Raji (cell line): ENCODE measurements at regions not wholly inside any gene's neighbourhood (a gene's known extent, or its start where the extent isn't known, plus 50 kb on each side); places are given as distances from the start of the nearest gene placed in this dataset.

Source experiments
- POLR2A ChIP-seq: IDR thresholded peaks from 2 replicates; pipeline ENCODE4 v1.6.1; 2011; ENCODE audit warnings: low read depth, low read length, control low read depth; ENCODE audit not compliant: insufficient read depth

DNA sequence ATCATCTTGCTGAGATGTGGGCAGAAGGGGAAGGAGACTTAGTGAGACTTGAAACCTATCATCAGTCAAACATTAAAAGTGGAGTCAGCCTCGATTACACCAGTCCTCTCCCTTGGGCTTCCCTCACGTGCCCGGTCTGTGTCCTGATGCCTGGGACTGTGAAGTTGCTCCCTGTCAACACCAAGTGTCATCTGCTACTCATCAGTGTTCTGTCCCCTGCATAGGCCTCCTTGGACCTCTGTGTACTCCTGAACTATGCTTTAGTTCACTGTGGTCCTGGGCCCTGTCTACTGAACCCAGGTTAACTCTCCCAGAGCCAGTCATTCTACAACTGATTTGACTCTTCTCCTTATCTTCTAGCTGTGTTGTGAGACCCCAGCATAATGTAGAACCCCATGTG, 506.3 kb downstream of the TYW1 start:
- TF ChIP-seq POLR2A, result no peak

DNA sequence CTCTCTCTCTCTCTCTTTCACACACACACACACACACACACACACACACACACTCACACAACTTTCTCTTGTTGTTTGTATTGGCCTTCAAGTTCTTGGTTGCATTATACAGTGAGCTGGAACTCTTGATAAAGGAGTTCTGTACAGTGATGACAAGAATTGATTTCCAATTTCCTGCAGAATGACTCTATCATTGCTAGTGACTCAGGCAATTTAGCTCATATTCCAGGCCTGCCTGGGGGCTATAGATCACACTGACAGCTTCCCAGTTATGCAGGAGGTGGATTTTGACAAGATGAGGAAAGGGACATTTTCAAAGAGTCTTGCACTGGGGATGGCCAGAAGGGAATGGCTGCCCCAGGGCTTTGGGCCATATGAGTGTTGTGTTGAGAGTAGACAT, 508.8 kb downstream of the TYW1 start:
- TF ChIP-seq POLR2A, result no peak

DNA sequence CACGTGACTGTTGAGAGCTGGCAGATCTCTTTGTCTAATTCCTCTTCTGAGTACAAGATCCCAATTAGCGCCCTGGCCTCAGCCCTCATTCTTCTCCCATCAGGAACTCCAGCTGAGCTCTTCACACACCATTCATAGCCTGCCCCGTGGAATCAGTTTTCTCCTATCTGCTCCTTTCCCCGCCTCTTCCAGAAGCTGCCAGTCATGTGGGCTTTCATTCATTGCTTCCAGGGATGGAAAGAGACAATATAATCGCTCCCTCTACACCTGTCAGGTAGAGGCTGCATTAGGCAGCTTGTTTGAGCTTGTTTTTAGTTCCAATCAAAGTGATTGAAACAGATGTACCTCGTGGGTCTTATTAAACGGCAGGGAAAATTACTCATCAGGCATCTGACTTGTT, 515.8 kb downstream of the TYW1 start:
- TF ChIP-seq POLR2A, result no peak

DNA sequence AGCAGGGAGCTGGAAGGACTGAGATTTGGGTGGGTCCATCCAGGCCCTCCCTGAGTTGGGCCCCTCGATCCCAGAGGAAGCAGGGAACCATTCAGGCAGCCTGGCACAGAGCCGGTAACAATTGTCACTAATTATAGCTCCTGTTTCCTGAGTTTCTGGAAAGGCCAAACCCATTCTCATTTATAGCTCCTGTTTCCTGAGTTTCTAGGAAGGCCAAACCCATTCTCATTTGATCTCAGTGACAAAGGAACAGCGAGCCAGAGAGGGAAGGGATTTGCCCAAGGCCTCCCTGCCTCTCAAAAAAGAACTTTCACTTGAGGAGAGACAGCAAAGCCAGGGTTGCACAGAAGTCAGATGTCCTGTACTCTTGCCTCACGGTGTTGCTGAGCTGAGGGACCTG, 521.9 kb downstream of the TYW1 start:
- TF ChIP-seq POLR2A, result no peak

DNA sequence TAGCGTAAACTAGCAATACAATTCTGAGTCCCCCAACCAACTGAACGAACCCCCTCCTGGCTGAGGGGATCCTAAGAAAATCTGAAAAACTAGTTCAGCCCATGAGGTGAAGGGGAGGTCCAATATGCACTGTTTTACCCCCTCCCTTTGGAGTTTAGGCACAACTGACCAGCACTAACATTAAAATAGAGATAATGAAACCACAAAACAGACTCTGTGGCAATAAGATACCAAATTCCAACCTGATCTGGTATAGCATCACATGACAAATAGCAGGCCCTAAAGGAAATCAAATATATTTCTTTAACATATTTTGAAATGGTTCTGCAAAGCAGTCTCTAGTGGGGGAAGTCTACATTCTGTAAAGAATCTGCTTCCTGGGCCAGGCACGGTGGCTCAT, 522.5 kb downstream of the TYW1 start:
- no peak for TF ChIP-seq POLR2A

DNA sequence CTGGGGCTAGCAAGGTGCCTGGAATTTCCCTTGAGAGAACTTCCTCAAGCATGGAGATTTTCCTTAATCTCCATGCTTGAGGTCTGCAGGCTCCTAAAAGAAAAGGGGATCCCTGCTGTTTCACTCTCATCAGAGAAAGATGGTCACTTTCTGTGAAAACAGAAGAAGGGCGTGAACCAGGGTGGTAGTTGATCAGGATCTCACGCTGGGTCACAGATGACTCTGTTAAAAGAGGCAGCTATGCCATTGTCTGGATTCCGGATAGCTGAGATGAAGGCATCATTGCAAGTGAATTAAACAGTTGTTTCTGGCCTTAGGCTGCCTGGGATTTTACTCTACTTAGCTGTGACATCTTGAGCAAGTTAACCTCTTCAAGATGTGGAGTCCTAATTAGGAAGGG, 525.9 kb downstream of the TYW1 start:
- TF ChIP-seq POLR2A, result no peak

DNA sequence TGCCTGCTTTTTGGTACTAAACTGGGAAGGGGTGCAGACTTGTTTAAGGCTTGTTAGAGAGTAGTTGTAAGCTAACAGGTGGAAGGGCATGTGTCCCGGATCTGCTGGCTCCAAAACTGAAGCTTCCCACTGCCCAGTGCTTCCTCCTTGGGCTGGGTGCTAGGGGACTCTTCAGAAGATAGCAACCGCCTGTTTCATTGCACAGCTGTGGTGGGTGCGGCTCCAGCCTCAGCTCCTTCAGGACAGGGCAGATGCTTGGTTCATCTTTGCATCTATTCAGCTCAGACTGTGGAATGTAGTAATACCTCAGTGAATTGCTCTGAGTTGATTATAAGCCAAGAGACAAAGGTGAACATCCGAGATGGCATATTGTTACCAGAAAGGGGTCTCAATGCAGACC, 527.1 kb downstream of the TYW1 start:
- TF ChIP-seq POLR2A, result no peak

DNA sequence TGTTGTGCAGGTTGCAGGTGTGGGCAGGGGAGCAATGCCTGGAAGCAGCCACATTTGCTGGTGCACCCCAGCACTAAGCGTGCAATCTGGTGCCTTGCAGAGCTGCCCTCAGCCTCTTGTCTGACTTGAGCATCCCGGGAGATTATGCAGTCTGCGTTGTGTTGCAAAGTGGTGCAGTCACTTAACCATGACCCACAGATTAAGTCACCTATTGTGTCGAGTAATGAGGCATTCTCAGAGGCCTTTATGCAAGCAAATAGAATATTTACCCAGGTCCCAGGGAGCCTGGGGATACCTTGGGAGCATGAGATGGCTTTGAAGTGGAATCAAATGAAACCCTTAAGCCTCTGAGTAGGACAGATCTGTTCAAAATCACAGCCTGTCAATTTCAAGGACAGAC, 529.0 kb downstream of the TYW1 start:
- TF ChIP-seq POLR2A, result no peak

DNA sequence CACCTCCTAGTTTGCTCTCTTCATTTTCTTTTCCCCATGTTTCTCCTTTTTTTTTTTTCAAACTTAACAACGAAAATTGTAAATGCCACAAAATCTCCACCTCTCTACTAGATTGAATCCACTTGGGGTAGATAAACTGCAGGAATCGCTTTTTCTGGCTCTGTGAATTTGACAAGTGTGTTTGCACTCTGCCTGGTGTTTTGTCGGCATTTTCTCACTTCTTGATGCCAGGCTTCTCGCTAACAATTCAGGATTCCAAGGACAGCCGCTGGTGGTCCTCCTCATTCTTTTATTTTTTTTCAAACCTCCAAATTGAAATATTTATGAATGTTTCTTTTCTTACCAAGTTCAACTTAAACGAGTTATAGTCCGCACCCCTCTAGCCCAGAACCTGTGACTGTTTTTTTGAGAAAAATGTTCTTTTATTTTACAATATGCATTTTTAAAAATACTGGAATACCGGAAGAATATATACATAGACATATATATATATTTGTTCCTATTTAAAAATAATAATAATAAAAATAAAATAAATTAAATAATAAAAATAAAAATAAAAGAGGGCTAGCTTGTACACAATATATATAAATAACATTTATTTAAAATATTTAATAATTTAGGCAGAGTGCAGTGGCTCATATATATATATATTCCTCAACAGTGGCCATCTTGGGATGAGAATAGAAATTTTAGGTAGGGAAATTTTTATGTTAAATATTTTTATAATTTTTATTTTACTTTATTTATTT, 538.8 kb downstream of the TYW1 start:
- no peak for TF ChIP-seq POLR2A

DNA sequence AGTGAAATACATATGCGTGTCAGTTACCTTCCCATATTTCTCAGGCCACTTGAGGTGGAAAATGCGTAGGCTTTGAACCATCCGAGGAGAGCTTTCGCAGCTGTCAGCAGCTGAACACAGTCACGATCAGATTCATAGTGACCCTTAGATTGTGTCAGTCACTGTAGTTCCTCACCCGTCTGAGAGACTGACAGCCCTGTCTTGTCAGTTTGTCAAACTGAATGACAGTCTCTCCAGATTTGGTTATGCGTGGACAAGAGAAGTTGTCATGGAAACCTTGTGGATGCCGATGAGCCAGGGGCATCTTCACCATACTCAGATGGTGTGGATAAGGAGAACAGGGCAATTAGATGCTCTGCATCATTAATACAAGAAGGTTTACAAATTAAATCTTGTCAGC, 546.3 kb downstream of the TYW1 start:
- TF ChIP-seq POLR2A, result no peak

DNA sequence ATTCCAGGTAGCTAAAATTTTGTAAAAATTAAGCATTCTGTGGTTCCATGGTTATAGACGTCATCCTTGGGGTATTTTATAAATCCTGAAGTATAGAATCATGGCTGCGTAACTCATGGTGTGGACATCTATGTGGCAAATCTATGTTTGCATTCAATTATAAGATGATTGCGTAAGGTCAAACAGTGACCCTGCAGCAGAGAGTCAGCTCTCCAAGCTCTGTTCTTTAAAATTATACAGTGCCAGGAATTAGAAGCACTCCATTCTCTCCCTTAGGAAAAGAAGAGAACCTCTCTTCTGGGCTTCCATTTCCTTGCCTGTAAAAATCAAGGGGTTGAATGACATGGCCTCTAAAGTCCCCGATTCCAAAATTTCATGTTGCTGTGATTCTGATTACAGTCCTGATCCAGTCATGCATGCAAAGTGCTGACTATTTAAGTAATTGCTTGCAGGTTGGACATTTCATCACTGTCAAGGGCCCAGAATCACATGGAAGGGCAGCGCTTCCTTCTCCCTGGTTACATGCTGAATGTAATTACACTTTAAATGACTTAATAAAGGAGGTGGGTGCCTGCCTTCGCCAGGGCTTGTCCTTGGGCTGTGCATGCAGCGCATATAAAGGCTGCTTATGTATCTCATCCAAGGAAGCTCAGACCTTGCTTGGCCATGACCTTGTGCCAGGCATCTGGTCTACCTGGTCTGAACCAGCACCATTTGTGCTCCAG, 550.7 kb downstream of the TYW1 start:
- TF ChIP-seq POLR2A, result no peak

DNA sequence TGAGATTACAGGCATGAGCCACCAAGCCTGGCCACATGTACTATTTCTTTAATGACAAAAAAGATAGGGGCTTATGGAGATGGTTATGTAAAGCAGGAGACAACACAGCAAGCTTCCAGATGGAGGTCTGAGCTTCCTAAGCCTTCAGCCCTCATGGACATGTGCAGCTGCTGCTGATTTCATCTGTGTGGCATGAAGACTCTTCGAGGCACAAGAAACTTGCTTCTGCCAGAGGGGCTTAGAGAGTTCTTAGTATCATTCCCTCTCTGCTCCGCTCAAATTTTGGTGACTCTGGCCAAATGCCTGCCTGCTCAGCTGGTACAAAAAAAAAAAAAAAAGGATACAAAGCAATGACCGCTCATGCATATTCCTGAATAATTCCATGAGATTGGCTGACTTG, 552.5 kb downstream of the TYW1 start:
- TF ChIP-seq POLR2A, result no peak

DNA sequence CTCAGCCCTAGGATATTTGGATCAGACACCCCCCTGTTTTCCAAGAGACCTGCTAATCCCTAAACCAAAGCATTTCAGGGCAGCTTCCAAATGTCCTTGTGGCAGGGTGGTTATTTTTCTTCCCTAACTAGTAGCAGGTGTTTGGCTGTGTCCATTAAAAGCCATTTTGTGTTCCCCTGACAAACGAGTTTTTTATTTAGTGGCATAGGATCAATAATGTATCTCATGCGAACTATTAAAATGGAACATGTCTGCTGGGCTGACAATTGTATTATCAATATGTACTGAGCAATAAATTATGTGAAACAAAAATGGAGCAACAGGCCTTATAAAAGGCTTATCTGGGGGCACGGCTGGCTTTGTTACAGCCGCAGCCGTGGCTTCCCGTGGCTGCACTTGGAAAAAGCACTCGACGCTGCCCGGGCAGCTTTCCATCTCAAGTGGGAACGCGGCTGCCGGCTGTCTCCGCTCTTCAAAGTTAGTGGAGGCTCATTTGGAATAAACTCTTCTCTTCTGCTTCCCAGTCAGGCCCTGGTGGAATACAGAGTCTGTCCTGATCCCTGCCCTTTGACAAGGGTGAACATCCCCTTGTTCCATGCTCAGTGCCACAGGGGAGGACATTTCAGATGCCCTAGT, 554.3 kb downstream of the TYW1 start:
- TF ChIP-seq POLR2A, result no peak

DNA sequence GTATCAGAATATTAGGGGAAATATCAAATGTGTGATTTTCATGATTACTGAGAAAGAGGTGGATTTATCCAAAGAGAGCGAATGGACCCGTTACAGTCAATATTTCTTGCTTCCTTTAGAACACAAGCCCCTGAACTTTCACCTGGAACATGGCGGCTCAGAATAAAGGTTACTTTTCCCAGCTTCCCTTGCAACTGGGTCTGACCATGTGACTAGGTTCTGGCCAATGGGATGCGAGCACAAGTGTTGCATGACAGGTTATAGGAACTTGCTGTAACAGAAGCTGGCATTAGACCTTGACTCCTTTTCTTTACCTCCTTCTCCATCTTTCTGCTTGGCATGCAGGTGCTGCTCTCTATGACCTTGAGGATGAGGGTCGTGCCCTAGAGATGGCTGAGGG, 556.1 kb downstream of the TYW1 start:
- TF ChIP-seq POLR2A, result no peak

DNA sequence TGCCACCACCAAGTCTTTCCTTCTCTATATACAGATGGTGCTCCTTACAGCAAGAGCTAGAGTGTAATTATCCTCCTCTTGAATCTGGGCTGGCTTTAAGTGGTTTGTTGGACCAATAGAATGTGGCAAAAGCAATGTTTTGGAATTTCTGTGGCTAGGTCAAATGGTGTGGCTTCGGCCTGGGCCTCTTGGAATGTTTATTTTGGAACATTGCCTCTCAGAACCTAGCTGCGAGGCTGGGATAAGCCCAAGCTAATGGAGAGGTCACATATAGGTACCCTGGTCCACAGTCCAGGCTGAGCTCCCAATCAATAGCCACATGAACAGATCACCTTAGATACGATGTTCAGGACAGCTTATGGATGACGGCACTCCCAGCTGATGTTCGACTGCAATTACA, 556.7 kb downstream of the TYW1 start:
- no peak for TF ChIP-seq POLR2A

DNA sequence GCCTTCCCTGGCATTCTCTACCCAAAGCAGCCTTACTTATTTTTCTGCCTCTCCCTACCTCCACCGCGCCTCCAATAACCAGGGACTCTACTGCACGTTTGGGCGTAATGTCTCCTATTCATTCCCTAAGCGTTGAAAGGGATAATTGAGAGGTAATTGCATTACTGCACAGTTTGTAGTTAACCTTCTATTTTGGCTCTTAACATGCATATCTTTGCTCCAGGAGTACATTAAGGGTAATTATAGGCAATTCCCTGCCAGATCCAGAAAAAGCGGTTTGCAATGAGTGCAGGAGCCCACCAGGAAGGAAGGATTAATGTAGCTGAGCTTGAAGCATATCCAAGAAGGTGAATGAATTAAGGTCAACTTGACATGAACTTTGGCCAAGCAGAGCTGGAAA, 558.4 kb downstream of the TYW1 start:
- no peak for TF ChIP-seq POLR2A
